Right hindlimb (tissue), 1 donor: ENCODE measurements at regions not wholly inside any gene's neighbourhood (a gene's known extent, or its start where the extent isn't known, plus 50 kb on each side); places are given as distances from the start of the nearest gene placed in this dataset.
A peak's percentile ranks its signal among the peaks of the same experiment; 100 is the strongest.

ENCODE experiments used
- DNase-seq: peaks from one replicate; pipeline ENCODE4 v3.0.0-alpha.2; 2018

DNA sequence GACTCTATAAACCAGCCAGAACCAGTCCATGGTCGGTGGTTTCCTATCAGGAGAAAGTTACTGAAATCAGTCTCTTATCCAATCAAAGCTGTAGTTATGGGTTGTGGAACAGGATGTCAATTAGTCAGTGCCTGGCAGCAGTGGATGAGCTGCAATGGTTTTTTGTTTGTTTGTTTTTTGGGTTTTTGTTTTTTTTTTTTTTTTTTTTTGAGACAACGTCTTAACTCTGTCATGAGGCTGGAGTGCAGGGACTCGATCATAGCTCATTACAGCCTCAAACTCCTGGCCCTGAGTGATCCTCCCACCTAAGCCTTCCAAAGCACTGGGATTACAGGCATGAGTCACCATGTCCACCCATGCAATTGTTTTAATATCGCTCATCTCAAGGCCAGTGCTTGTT, 113.3 kb upstream of the CAND1 start:
- no peak for DNase-seq

DNA sequence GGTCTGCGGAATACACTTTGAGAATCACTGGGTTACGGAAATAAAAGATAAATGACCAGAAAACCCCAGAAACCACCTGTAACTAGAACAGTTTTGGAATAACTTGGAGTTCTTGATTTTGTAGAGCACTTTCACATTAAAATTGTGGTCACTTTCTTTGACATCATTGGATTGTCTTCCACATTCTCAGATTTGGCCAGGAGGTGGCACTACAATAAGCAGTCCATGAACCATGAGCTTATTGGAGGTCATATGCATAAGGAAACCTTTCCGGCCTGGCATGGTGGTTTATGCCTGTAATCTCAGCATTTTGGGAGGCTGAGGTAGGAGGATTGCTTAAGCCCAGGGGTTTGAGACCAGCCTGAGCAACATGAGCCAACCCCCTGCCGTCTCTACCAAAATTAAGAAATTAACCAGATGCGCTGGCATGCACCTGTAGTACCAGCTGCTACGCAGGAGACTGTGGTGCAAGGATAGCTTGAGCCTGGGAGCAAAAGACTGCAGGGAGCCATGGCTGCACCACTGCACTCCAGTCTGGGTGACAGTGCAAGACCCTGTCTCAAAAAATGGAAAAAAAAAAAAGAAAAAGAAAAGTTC, 107.7 kb upstream of the CAND1 start:
- no peak for DNase-seq

DNA sequence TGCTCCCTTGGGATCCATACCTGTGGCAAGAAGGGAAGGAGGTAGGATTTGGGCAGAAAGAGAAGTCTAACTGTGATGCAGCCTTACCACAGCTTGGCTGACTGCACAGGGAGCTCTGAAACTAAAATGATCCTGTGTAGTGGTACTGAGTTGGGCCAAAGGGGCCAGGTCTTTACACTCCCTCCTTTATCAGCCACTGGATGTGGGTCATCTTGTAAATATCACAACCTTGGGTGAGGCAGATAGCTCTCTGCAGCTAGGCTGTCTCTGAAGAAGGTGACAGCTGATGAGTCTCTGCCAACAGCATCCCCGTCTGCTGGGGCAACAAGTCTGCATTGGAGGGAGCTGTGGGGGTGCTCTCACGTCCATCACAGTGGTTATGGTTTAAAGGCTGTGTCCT, 95.9 kb upstream of the CAND1 start:
- no peak for DNase-seq

DNA sequence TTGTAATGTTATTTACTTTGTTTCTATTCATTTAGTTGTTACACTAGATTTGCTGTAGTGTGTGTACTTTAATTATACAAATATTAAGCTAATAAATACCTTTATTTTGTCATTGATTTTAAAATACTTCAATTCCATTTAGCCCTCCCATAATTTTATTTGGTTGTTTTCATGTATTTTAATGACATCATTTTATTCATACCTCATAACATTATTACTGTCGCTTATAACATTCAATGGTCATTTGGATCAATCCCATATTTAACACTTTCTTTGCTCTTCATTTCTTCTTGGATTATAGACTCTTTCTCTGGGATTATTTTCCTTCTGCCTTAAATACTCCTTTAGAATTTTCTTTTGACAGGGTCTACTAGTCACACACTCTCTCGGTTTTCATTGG, 86.6 kb upstream of the CAND1 start:
- no peak for DNase-seq

DNA sequence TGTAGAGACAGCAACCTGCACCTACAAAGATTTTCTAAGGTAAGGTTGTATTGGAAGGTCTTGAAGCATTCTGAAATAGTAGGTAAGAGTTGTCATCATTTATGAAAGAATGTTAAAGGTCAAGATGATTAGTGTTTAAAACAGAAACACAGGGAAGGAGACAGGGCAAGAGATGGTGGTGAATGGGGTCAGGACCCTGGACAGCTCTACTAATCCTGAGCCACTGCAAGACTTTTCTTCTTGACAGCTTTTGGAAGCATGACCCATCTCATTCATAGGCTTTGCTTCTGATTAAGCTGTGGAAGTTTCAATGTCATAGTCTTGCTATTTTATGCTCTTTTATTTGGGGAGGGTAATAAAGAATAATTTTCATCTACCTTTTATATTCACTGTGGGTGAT, 75.5 kb upstream of the CAND1 start:
- DNase-seq = peak; percentile 27

DNA sequence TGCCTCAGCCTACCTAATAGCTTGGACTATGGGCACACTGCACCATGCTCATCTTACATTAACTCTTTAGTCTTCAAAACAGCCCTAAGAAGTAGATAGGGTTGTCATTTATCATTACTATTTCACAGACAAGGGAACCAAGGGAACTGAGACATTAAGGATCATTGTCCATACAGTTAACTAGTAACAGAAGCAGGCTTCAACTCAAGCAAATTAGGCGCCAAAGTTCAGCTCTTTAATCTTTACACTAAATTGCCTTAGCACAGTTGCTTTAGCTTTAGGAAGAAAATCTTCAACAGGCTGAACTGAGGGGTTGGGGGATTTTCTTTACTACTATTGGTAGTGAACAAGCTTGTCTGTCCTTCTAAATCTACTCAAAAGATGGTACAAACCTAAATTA, 68.8 kb upstream of the CAND1 start:
- DNase-seq = no peak

DNA sequence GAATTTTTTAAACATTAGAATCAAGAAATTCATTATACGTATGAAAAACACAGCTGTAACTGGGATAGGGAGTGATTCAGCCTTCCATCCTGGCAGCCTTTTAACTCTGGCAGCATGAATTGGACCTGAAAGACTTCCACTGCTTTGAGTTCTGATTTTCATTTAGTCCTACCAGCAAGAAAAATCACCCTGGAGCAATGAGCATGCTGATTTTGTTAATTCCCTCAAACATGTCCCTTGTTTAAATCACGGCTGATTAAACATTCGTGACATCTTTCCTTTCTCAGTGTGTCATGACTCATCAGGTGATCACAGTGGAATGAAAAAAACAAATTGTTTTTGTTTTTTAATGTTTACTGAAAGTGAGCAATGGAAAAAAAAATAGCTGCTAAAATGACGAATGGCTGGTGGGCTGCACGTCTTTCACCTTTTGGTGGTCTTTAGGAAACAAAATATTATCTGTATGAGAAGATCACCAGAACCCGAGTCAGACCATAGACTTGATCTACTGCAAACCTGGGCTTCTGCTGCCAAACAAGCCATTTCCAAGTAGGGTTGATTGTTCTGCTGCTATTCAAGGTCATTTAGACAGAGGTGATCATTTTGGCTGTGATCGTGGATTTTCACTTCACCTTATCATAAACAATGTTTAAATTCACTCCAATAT, 67.0 kb upstream of the CAND1 start:
- no peak for DNase-seq

DNA sequence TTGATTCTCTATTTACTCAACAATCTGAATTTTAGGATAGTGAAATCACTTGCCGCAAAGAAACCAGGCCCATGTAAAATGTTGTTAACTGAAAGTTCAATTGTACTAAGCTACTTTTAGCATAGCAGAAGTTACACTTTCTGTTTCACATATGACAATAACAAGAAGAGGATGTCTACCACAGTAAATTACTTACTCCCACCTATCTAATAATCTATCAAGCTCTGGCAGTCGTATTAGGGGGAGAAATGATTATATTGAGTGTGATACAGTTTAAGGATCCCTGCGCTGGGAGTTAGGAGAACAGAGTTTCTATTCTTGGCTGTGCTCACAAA, 66.5 kb upstream of the CAND1 start:
- DNase-seq = no peak

DNA sequence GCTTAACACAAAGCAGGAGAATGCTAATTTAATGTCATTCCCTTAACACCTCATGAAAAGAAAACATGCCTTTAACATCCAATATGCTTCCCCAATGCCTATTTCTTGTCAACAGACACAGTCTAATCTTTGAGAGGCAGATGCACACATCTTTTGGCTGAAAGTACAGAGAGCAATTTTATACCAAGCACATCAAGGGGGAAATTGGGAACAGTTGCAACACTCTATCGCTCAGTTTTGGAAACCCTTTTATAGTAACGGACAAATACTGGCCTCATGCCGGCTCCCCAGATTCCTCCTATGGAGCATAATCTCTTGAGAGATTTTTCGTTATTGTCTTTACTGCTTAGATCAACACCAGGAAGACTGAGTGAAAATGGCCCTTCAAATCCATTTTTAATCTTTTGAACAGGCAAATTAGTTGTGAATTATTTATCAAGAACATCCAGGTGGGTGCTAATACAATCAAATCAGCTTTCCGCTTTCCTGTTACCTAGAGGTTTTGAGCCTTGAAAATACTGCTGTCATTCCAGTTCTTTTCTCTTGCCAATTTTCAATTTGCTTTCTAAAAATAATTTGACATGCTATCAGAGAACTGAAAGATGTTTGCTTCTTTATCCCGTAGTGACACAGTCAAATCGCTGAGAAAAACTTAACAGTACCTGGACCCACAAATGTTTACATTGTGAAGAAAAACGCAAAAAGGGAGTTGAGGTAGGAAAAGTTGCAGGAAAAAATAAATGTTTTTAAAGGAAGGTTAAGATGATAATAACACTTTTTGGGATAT, 60.7 kb upstream of the CAND1 start:
- DNase-seq = no peak

DNA sequence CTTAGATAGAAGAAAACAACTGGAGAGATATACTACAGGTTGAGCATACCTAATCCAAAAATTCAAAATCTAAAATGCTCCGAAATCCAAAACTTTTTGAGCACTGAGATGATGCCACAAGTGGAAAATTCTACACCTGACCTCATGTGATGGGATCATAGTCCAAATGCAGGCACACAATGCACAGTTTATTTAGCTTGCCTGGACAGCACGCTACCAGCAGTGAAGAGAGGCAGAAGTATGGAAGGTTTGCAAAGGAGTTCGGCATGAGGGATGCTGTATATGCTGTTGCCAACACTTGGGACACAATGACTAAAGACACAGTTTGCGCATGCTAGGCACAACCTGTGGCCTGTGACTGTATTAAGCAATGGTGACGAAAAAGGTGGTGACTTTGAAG, 58.1 kb upstream of the CAND1 start:
- no peak for DNase-seq

DNA sequence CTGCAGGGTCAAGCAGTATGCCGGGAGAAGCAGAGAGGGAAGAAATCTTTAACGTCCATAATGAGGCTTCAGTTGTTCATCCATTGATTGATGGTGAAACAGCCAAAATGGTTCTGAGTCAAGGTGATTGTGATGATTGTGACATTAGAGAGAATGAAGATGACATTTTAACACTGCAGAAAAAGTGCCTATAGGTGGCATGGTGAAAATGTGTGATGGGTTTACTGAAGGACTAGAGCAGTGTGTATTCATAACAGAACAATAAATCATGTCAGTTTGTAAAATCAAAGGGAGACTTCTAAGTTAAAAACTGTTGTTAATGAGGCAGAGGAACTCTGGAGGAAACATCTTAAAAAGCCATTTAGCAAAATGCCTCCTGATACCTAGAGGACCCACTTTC, 57.7 kb upstream of the CAND1 start:
- no peak for DNase-seq

DNA sequence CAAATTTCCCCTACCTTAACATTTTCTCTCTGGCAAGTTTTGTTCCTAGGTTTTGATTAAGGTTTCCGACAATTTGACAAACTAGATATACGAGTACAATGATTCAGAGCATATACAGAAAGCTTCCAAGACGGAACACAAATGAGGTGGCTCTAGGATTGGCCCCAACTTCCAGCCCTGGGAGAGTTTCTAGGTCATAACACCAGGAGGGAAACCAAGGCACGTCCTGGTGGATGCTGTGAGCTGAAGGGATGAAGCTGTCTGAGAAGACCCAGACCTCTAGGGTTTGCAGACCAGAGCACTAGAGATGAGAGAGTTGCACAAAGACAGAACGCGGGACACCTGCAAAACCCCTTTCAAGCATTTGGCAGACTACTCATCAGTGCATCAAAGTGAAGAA, 51.5 kb upstream of the CAND1 start:
- DNase-seq = no peak
